Peyer's patch (tissue), 4 donors: ENCODE measurements at regions not wholly inside any gene's neighbourhood (a gene's known extent, or its start where the extent isn't known, plus 50 kb on each side); places are given as distances from the start of the nearest gene placed in this dataset.
A peak's percentile ranks its signal among the peaks of the same experiment; 100 is the strongest.

Experiments used
- DNase-seq, 3 donors: peaks; one replicate each; pipeline ENCODE4 v3.0.0-alpha.2; 2017 to 2019
- H3K27ac ChIP-seq, 4 donors: fragments of 200-600 bp; sonication (generic); one replicate each; pipeline ENCODE4 v1.5.1; 2016 to 2019
- H3K27me3 ChIP-seq, 2 donors: fragments of 200-600 bp; sonication (generic); one replicate each; pipeline ENCODE4 v1.5.1; 2019
- H3K36me3 ChIP-seq, 3 donors: fragments of 200-600 bp; sonication (generic); one replicate each; pipeline ENCODE4 v1.5.1; 2016 to 2019
- H3K4me1 ChIP-seq, 4 donors: fragments of 200-600 bp; sonication (generic); one replicate each; pipeline ENCODE4 v1.5.1; 2016 to 2019
- H3K4me3 ChIP-seq, 4 donors: fragments of 200-600 bp; sonication (generic); 1 replicate in 3 of 4; 2 replicates in 1 of 4; pipeline ENCODE4 v1.5.1; 2016 to 2019; ENCODE audit warnings: mild to moderate bottlenecking in 1 of 4
- H3K9me3 ChIP-seq, 4 donors: fragments of 200-600 bp; sonication (generic); one replicate each; pipeline ENCODE4 v1.5.1; 2016 to 2019; ENCODE audit warnings: mild to moderate bottlenecking in 1 of 4
- POLR2A ChIP-seq, 2 donors: fragments of 450-650 bp; IDR thresholded peaks; one replicate each; pipeline ENCODE4 v1.5.1; 2017; ENCODE audit warnings: antibody characterized with exemption in 2 of 2, mild to moderate bottlenecking in 2 of 2, moderate library complexity in 2 of 2
- TF ChIP-seq, protein P1 (sequence below), 6 experiments: fragments of 450-650 bp in 4 of 6; fragments of 200-600 bp in 2 of 6; sonication (generic) in 1 of 6; IDR thresholded peaks; one replicate each; pipeline ENCODE4 v1.5.1; 2017 to 2019; ENCODE audit warnings: antibody characterized with exemption in 6 of 6, mild to moderate bottlenecking in 3 of 6, moderate library complexity in 1 of 6

- Histone ChIP-seq H3K9me3 (no peaks in the 10 kb centered on the region), H3K4me1 (no peaks in the 10 kb centered on the region), H3K4me3 (no peak overlapping the region), H3K27ac (no peak overlapping the region), H3K36me3 (no peaks in the 10 kb centered on the region), H3K27me3 (no peaks in the 10 kb centered on the region)
- no peak for DNase-seq
- TF ChIP-seq POLR2A (IDR thresholded peaks at IDR 0.05) = no peak
- TF ChIP-seq, protein P1, sequence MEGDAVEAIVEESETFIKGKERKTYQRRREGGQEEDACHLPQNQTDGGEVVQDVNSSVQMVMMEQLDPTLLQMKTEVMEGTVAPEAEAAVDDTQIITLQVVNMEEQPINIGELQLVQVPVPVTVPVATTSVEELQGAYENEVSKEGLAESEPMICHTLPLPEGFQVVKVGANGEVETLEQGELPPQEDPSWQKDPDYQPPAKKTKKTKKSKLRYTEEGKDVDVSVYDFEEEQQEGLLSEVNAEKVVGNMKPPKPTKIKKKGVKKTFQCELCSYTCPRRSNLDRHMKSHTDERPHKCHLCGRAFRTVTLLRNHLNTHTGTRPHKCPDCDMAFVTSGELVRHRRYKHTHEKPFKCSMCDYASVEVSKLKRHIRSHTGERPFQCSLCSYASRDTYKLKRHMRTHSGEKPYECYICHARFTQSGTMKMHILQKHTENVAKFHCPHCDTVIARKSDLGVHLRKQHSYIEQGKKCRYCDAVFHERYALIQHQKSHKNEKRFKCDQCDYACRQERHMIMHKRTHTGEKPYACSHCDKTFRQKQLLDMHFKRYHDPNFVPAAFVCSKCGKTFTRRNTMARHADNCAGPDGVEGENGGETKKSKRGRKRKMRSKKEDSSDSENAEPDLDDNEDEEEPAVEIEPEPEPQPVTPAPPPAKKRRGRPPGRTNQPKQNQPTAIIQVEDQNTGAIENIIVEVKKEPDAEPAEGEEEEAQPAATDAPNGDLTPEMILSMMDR (IDR thresholded peaks at IDR 0.05) = no peak
These were observed 79.0 kb upstream of the DNAH14 start for GRCh38 chr1:224850446-224850845.

GRCh38 chr1:224851210-224851847 lies 78.1 kb upstream of the DNAH14 start:
- no peaks in the 10 kb centered on the region for H3K27me3 ChIP-seq
- H3K36me3 ChIP-seq = no peaks in the 10 kb centered on the region
- TF ChIP-seq POLR2A (IDR thresholded peaks at IDR 0.05) = no peak
- TF ChIP-seq, protein P1 (IDR thresholded peaks at IDR 0.05) = peak in 4 of 6 experiments; percentile 38 to 58 (median 46)
- peak; percentile 17 to 72 (median 66) for DNase-seq
- H3K27ac ChIP-seq = no peak overlapping the region
- no peak overlapping the region for H3K4me3 ChIP-seq
- H3K4me1 ChIP-seq = no peaks in the 10 kb centered on the region
- H3K9me3 ChIP-seq = no peaks in the 10 kb centered on the region

DNA sequence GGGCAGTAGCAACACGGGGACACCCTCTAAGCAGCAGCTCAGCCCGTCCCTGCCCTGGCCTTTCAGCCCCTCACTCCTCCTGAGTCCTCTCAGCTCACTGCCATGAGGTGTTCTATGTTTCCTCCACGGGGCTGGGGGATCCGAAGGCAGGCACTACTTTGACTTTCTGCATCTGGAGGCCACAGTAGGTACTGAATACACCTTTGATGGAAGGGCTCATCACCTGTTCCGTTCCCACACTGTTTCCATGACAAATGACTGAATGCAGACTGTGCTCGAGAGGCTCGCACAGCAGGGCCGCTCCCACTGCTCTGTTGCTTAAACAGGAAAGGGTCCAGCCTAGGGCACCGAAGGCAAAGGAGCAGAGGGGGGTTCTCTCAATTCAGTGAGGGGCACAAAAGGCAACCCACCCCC lies 77.6 kb upstream of the DNAH14 start:
- TF ChIP-seq POLR2A (IDR thresholded peaks at IDR 0.05) = no peak
- TF ChIP-seq, protein P1 (IDR thresholded peaks at IDR 0.05) = no peak
- no peak for DNase-seq
- Histone ChIP-seq H3K27me3 (no peaks in the 10 kb centered on the region), H3K36me3 (no peaks in the 10 kb centered on the region), H3K4me1 (no peaks in the 10 kb centered on the region), H3K27ac (no peak overlapping the region), H3K4me3 (no peak overlapping the region), H3K9me3 (no peaks in the 10 kb centered on the region)

DNA sequence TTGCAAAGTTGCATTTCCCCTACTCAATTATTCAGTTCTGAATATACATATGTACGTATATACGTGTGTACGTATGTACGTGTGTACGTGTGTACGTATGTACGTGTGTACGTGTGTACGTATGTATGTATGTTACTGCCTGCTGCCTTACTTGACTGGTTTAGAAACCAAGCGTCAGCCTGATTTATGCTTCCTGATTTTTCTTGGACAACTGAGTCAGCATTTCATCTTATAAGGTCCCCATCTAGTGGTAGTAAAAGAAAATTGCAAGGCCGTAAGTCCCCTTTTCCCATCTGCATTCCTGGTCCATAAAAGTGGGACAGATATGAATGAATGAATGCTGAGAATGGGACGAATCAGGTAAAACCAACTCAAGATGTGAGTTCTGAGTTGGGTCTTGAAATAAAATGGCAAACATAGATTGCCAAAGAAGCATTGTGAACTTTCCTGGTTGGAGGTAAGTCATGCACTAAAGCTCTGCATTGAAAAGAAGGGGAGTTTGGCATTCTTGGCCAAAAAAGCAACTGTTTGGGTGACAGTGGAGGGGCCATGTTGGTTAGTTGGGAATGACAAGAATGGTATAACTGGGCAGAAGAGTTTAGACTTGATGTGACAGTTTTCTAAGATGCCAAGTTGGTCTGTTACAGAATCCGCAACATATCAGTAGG lies 76.4 kb upstream of the DNAH14 start:
- Histone ChIP-seq H3K9me3 (no peaks in the 10 kb centered on the region), H3K36me3 (no peaks in the 10 kb centered on the region), H3K27ac (no peak overlapping the region), H3K27me3 (no peaks in the 10 kb centered on the region), H3K4me3 (no peak overlapping the region), H3K4me1 (no peaks in the 10 kb centered on the region)
- DNase-seq = no peak
- TF ChIP-seq, protein P1 (IDR thresholded peaks at IDR 0.05) = peak in 5 of 6 experiments; percentile 36 to 63 (median 57)
- no peak for TF ChIP-seq POLR2A (IDR thresholded peaks at IDR 0.05)

GRCh38 chr1:224856973-224857372 lies 72.5 kb upstream of the DNAH14 start:
- Histone ChIP-seq H3K27me3 (no peaks in the 10 kb centered on the region), H3K27ac (no peak overlapping the region), H3K4me3 (no peak overlapping the region), H3K9me3 (no peaks in the 10 kb centered on the region), H3K4me1 (no peaks in the 10 kb centered on the region), H3K36me3 (no peaks in the 10 kb centered on the region)
- TF ChIP-seq, protein P1 (IDR thresholded peaks at IDR 0.05) = no peak
- TF ChIP-seq POLR2A (IDR thresholded peaks at IDR 0.05) = no peak
- DNase-seq = no peak
